Stimulated activated CD8-positive, alpha-beta memory T cell treated with anti-CD3 and anti-CD28 coated beads, Interleukin-2, amount 100 ng/mL, for 48 hours (primary cell): ENCODE measurements at regions not wholly inside any gene's neighbourhood (a gene's known extent, or its start where the extent isn't known, plus 50 kb on each side); places are given as distances from the start of the nearest gene placed in this dataset.

ENCODE experiments used
- DNase-seq, 2 donors: peaks; one replicate each; pipeline ENCODE4 v3.0.0-alpha.2; 2020; ENCODE audit warnings: low read depth in 2 of 2

- DNase-seq, result no peak
These were observed 344.8 kb downstream of the CHRM3 start for GRCh38 chr1:239731082-239731748.

GRCh38 chr1:239732770-239733169 lies 346.4 kb downstream of the CHRM3 start:
- no peak for DNase-seq

- no peak for DNase-seq
These were observed 347.6 kb downstream of the CHRM3 start for GRCh38 chr1:239733995-239734394.

- no peak for DNase-seq
These were observed 348.7 kb downstream of the CHRM3 start for GRCh38 chr1:239735111-239735510.

GRCh38 chr1:239736479-239736878 lies 350.1 kb downstream of the CHRM3 start:
- DNase-seq, result no peak

GRCh38 chr1:239739375-239739774 lies 352.3 kb upstream of the FMN2 start:
- DNase-seq, result no peak

GRCh38 chr1:239739919-239740318 lies 351.8 kb upstream of the FMN2 start:
- DNase-seq, result no peak

GRCh38 chr1:239742416-239743109 lies 349.1 kb upstream of the FMN2 start:
- DNase-seq, result no peak

GRCh38 chr1:239744851-239745250 lies 346.8 kb upstream of the FMN2 start:
- no peak for DNase-seq

- no peak for DNase-seq
These were observed 336.4 kb upstream of the FMN2 start for GRCh38 chr1:239755107-239755912.

- DNase-seq, result no peak
These were observed 334.0 kb upstream of the FMN2 start for GRCh38 chr1:239757716-239758115.

- DNase-seq, result no peak
These were observed 332.9 kb upstream of the FMN2 start for GRCh38 chr1:239758756-239759155.

GRCh38 chr1:239761509-239761908 lies 330.2 kb upstream of the FMN2 start:
- DNase-seq, result no peak

- DNase-seq, result no peak
These were observed 327.8 kb upstream of the FMN2 start for GRCh38 chr1:239763850-239764249.

GRCh38 chr1:239764546-239764945 lies 327.1 kb upstream of the FMN2 start:
- no peak for DNase-seq

- no peak for DNase-seq
These were observed 326.5 kb upstream of the FMN2 start for GRCh38 chr1:239765163-239765562.

GRCh38 chr1:239771550-239771949 lies 320.1 kb upstream of the FMN2 start:
- no peak for DNase-seq

GRCh38 chr1:239772446-239772845 lies 319.2 kb upstream of the FMN2 start:
- no peak for DNase-seq

GRCh38 chr1:239775466-239775865 lies 316.2 kb upstream of the FMN2 start:
- no peak for DNase-seq

GRCh38 chr1:239778208-239778813 lies 313.4 kb upstream of the FMN2 start:
- DNase-seq, result no peak

- DNase-seq, result no peak
These were observed 311.7 kb upstream of the FMN2 start for GRCh38 chr1:239779962-239780361.

- no peak for DNase-seq
These were observed 306.8 kb upstream of the FMN2 start for GRCh38 chr1:239784896-239785295.
